HCT116 (cell line): ENCODE measurements at regions not wholly inside any gene's neighbourhood (a gene's known extent, or its start where the extent isn't known, plus 50 kb on each side); places are given as distances from the start of the nearest gene placed in this dataset.

Experiments used
- ATAC-seq: fragments of 200-7000 bp; cut with Tn5 transposase; 2 replicates; pipeline ENCODE4 v1.9.1; 2020; ENCODE audit warnings: mild to moderate bottlenecking, moderate library complexity
- BruUV-seq: library from RNA; stranded (reverse); fragments of 400-500 nt; replicated peaks from 2 replicates; lab custom pipeline; 2021; lab: Mats Ljungman, UMichigan
- CTCF ChIA-PET: fragments of 300-600 bp; sonication (Branson Sonifier 250); formaldehyde crosslinking; loops from one replicate; lab custom pipeline; 2021; ENCODE audit warnings: antibody characterized with exemption; lab: Charles Lee
- POLR2A ChIA-PET: fragments of 300-600, 350-600 bp; sonication (Branson Sonifier 250); formaldehyde crosslinking; loops from one replicate; lab custom pipeline; 2021; ENCODE audit warnings: antibody characterized with exemption; lab: Charles Lee
- RAD21 ChIA-PET, 2 experiments: fragments of 300-600 bp; sonication (Branson Sonifier 250); formaldehyde crosslinking; loops; one replicate each; lab custom pipeline; 2023; ENCODE audit warnings: low total read pairs in 2 of 2; ENCODE audit not compliant: uncharacterized antibody in 2 of 2, unreplicated experiment in 2 of 2, low non-redundant PET in 1 of 2; lab: Charles Lee
- DNase-seq: peaks from one replicate; pipeline ENCODE4 v3.0.0-alpha.2; 2010; ENCODE audit warnings: low read depth, low spot score
- H2AFZ ChIP-seq: fragments of 200-600 bp; shearing (Covaris generic), sonication (generic); 2 replicates; pipeline ENCODE4 v1.6.1; 2017; ENCODE audit warnings: low read depth, mixed run types, mixed read lengths, antibody characterized with exemption, low read length; ENCODE audit not compliant: poor library complexity, severe bottlenecking
- H3K27ac ChIP-seq: 2 replicates; pipeline ENCODE4 v1.5.1; 2012; ENCODE audit warnings: low read depth, low read length
- H3K27me3 ChIP-seq: fragments of 200-600 bp; sonication (generic); 2 replicates; pipeline ENCODE4 v1.6.1; 2016; ENCODE audit warnings: mixed run types, low read length, mixed read lengths; ENCODE audit not compliant: insufficient read depth
- H3K36me3 ChIP-seq, 2 experiments: fragments of 200-500 bp in 1 of 2; fragments of 200-600 bp in 1 of 2; sonication (Bioruptor generic) in 1 of 2; sonication (generic) in 1 of 2; 2 replicates each; pipeline versions ENCODE4 v1.5.1 to v1.6.1; 2014 to 2016; ENCODE audit warnings: low read length in 2 of 2, inconsistent platforms in 1 of 2, mixed read lengths in 1 of 2, mixed run types in 1 of 2; ENCODE audit not compliant: insufficient read depth in 2 of 2, control insufficient read depth in 1 of 2
- H3K4me1 ChIP-seq, 2 experiments: fragments of 200-600 bp in 1 of 2; sonication (generic) in 1 of 2; 2 replicates each; pipeline versions ENCODE4 v1.5.1 to v1.6.1; 2012 to 2017; ENCODE audit warnings: low read length in 2 of 2, inconsistent platforms in 1 of 2, mild to moderate bottlenecking in 1 of 2, mixed read lengths in 1 of 2, mixed run types in 1 of 2, moderate library complexity in 1 of 2; ENCODE audit not compliant: insufficient read depth in 2 of 2, control insufficient read depth in 1 of 2
- H3K4me2 ChIP-seq: fragments of 200-600 bp; sonication (generic); 2 replicates; pipeline ENCODE4 v1.6.1; 2017; ENCODE audit warnings: mixed run types, low read length, mixed read lengths
- H3K4me3 ChIP-seq, 2 experiments: fragments of 200-600 bp in 1 of 2; sonication (generic) in 1 of 2; replicated peaks in 1 of 2; 2 replicates each; pipeline ENCODE4 v1.5.1; 2011 to 2016; ENCODE audit warnings: low read length in 2 of 2, control low read depth in 1 of 2, low read depth in 1 of 2, mild to moderate bottlenecking in 1 of 2, mixed read lengths in 1 of 2, mixed run types in 1 of 2
- H3K79me2 ChIP-seq: fragments of 200-600 bp; sonication (generic); 2 replicates; pipeline ENCODE4 v1.6.1; 2017; ENCODE audit warnings: mild to moderate bottlenecking, mixed run types, low read length, moderate library complexity, mixed read lengths; ENCODE audit not compliant: insufficient read depth
- H3K9ac ChIP-seq: fragments of 200-600 bp; sonication (generic); 2 replicates; pipeline ENCODE4 v1.6.1; 2016; ENCODE audit warnings: low read length, mixed read lengths
- H3K9me2 ChIP-seq: fragments of 200-600 bp; sonication (generic), shearing (Covaris generic); 2 replicates; pipeline ENCODE4 v1.6.1; 2017; ENCODE audit warnings: mixed run types, mild to moderate bottlenecking, moderate library complexity; ENCODE audit not compliant: insufficient read depth
- H3K9me3 ChIP-seq, 2 experiments: fragments of 200-500 bp in 1 of 2; fragments of 200-600 bp in 1 of 2; sonication (Bioruptor generic) in 1 of 2; sonication (generic) in 1 of 2; 2 replicates each; pipeline ENCODE4 v1.6.1; 2014 to 2017; ENCODE audit warnings: low read length in 2 of 2, mixed read lengths in 2 of 2, inconsistent platforms in 1 of 2, low read depth in 1 of 2, mild to moderate bottlenecking in 1 of 2, mixed run types in 1 of 2, moderate library complexity in 1 of 2; ENCODE audit not compliant: control insufficient read depth in 1 of 2, insufficient read depth in 1 of 2
- H4K20me1 ChIP-seq: fragments of 200-600 bp; sonication (generic), shearing (Covaris generic); 2 replicates; pipeline ENCODE4 v1.6.1; 2017; ENCODE audit warnings: mixed run types, mild to moderate bottlenecking, moderate library complexity; ENCODE audit not compliant: insufficient read depth
- ATF3 ChIP-seq: IDR thresholded peaks from 2 replicates; pipeline ENCODE4 v1.6.1; 2012
- CBX3 ChIP-seq: IDR thresholded peaks from 2 replicates; pipeline ENCODE4 v1.6.1; 2012; ENCODE audit warnings: low read depth
- CEBPB ChIP-seq: IDR thresholded peaks from 2 replicates; pipeline ENCODE4 v1.6.1; 2012; ENCODE audit warnings: low read depth
- EGR1 ChIP-seq: IDR thresholded peaks from 2 replicates; pipeline ENCODE4 v1.6.1; 2012; ENCODE audit warnings: low read depth
- ELF1 ChIP-seq: IDR thresholded peaks from 2 replicates; pipeline ENCODE4 v1.6.1; 2012; ENCODE audit warnings: low read depth, borderline replicate concordance
- EZH2 ChIP-seq: fragments of 200-600 bp; sonication (generic); IDR thresholded peaks from 2 replicates; pipeline ENCODE4 v1.6.1; 2017; ENCODE audit warnings: antibody characterized with exemption, mixed run types
- EZH2phosphoT487 ChIP-seq: fragments of 200-600 bp; IDR thresholded peaks from 2 replicates; pipeline ENCODE4 v1.6.1; 2018; ENCODE audit warnings: antibody characterized with exemption, borderline replicate concordance
- FOSL1 ChIP-seq: IDR thresholded peaks from 2 replicates; pipeline ENCODE4 v1.6.1; 2012; ENCODE audit warnings: low read depth
- JUND ChIP-seq: IDR thresholded peaks from 2 replicates; pipeline ENCODE4 v1.6.1; 2012
- MAX ChIP-seq: IDR thresholded peaks from 2 replicates; pipeline ENCODE4 v1.6.1; 2012
- POLR2A ChIP-seq: IDR thresholded peaks from 2 replicates; pipeline ENCODE4 v1.7.0; 2011; ENCODE audit warnings: borderline replicate concordance; ENCODE audit not compliant: insufficient read depth, insufficient read length; ENCODE audit errors: extremely low read depth
- POLR2AphosphoS5 ChIP-seq: IDR thresholded peaks from 2 replicates; pipeline ENCODE4 v1.6.1; 2011; ENCODE audit warnings: mild to moderate bottlenecking, low read depth, low read length, moderate library complexity
- RAD21 ChIP-seq: IDR thresholded peaks from 2 replicates; pipeline ENCODE4 v1.6.1; 2012; ENCODE audit warnings: low read depth, mild to moderate bottlenecking
- SP1 ChIP-seq: IDR thresholded peaks from 2 replicates; pipeline ENCODE4 v1.6.1; 2012; ENCODE audit warnings: low read depth
- SRF ChIP-seq: IDR thresholded peaks from 2 replicates; pipeline ENCODE4 v1.6.1; 2012; ENCODE audit warnings: low read depth
- TCF7L2 ChIP-seq: IDR thresholded peaks from 2 replicates; pipeline ENCODE4 v1.7.0; 2011; ENCODE audit warnings: borderline replicate concordance, inconsistent platforms; ENCODE audit not compliant: insufficient read depth, insufficient read length; ENCODE audit errors: extremely low read depth
- YY1 ChIP-seq: IDR thresholded peaks from 2 replicates; pipeline ENCODE4 v1.6.1; 2011; ENCODE audit warnings: low read length, low read depth, moderate library complexity, mild to moderate bottlenecking; ENCODE audit not compliant: insufficient replicate concordance; ENCODE audit errors: extremely low read depth
- ZBTB33 ChIP-seq: IDR thresholded peaks from 2 replicates; pipeline ENCODE4 v1.6.1; 2011; ENCODE audit warnings: mild to moderate bottlenecking, low read length, moderate library complexity; ENCODE audit not compliant: insufficient replicate concordance; ENCODE audit errors: extremely low read depth
- ZNF274 ChIP-seq: fragments of 200-500 bp; sonication (Bioruptor generic); IDR thresholded peaks from 2 replicates; pipeline ENCODE4 v1.6.1; 2014; ENCODE audit warnings: mild to moderate bottlenecking, low read depth, low read length, inconsistent platforms
- intact Hi-C: fragments of 100-400 bp; cut with micrococcal nuclease; formaldehyde crosslinking; loops from 2 replicates; pipeline ENCODE4 v1.10.0; 2022
- TF ChIP-seq, protein P1 (sequence below), 3 experiments: fragments of 200-600 bp in 1 of 3; sonication (generic) in 1 of 3; IDR thresholded peaks in 2 of 3; conservative IDR thresholded peaks in 1 of 3; 2 replicates each; pipeline ENCODE4 v1.5.1; 2012 to 2017; ENCODE audit warnings: low read depth in 2 of 3, low read length in 2 of 3, antibody characterized with exemption in 1 of 3, borderline replicate concordance in 1 of 3, control low read depth in 1 of 3, mild to moderate bottlenecking in 1 of 3, mixed read lengths in 1 of 3, mixed run types in 1 of 3, moderate library complexity in 1 of 3; ENCODE audit not compliant: insufficient read depth in 1 of 3

DNA sequence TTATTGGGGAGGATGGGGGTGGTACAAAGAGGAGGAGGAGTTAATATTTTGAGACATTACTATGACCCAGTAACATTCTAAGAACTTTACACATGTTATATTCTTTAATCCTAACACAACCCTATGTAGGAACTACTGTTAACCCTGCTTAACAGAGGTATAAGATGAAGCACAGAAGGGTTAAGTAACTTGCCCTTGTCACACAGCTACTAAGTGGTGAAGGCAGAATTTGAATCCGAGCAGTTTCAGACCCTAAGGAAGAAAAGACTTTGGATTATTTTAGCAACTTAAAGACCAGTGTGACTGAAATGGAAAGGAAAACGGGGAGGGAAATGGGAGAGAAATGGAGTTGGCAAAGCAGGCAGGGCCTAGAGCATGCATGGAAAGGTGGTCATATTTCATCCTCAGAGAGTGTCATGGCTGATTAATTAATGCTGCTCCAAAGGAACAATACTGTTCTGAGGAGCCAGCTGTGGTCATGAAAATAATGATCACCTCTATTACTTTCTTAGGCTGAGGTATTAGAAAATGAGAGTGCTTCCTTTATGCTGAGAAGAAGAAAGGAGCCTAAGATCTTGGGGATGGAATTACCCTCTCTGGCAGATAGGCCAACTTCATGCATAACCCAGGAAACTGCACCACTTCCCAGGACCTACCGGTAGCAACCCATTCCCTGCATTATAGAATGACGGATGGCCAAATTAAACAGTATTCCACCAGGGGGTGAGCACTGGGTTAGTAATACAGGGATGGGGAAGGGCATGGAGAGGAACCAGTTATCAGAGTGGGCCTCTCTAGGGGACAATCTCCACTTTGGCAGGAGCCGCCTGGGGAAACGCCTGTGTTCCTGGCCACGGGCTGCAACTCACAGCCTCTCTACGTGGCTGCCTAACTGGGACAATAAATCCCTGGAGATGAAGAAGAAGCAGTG is 50.1 kb upstream of the TNFAIP3 start:
- Histone ChIP-seq H2AFZ (no peak overlapping the region), H3K36me3 (no peaks in the 10 kb centered on the region), H3K4me2 (no peak overlapping the region), H3K9me3 (no peaks in the 10 kb centered on the region), H3K9me2 (no peaks in the 10 kb centered on the region), H3K27me3 (no peaks in the 10 kb centered on the region), H3K79me2 (no peaks in the 10 kb centered on the region), H4K20me1 (no peaks in the 10 kb centered on the region), H3K9ac (no peak overlapping the region), H3K4me1 (peaks cover 0 to 11% of the 10 kb centered on the region in 2 experiments; a peak in 2 of 4 replicates), H3K4me3 (no peak overlapping the region), H3K27ac (no peak overlapping the region)
- TF ChIP-seq RAD21 (no peak), SP1 (no peak), ATF3 (no peak), ZBTB33 (no peak), JUND (no peak), FOSL1 (no peak), MAX (no peak), EZH2phosphoT487 (no peak), YY1 (no peak), CEBPB (no peak), POLR2AphosphoS5 (no peak), SRF (no peak), TCF7L2 (no peak), EGR1 (no peak), CBX3 (no peak), EZH2 (no peak), POLR2A (no peak), ZNF274 (no peak), ELF1 (no peak)
- TF ChIP-seq, protein P1, sequence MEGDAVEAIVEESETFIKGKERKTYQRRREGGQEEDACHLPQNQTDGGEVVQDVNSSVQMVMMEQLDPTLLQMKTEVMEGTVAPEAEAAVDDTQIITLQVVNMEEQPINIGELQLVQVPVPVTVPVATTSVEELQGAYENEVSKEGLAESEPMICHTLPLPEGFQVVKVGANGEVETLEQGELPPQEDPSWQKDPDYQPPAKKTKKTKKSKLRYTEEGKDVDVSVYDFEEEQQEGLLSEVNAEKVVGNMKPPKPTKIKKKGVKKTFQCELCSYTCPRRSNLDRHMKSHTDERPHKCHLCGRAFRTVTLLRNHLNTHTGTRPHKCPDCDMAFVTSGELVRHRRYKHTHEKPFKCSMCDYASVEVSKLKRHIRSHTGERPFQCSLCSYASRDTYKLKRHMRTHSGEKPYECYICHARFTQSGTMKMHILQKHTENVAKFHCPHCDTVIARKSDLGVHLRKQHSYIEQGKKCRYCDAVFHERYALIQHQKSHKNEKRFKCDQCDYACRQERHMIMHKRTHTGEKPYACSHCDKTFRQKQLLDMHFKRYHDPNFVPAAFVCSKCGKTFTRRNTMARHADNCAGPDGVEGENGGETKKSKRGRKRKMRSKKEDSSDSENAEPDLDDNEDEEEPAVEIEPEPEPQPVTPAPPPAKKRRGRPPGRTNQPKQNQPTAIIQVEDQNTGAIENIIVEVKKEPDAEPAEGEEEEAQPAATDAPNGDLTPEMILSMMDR (IDR thresholded peaks at IDR 0.05 in 2 of 3, conservative IDR thresholded peaks at IDR 0.05 in 1 of 3; ENCODE audit: borderline replicate concordance in 1 of 3, insufficient read depth in 1 of 3, low read depth in 2 of 3, low read length in 2 of 3) = no peak; a peak in 1 of 6 replicates
- RAD21 ChIA-PET = no interaction called here
- intact Hi-C loops = no loop called here
- no TSS peak for BruUV-seq
- ATAC-seq (peak; percentile 50), DNase-seq (no peak)
- POLR2A ChIA-PET = no interaction called here
- CTCF ChIA-PET = no interaction called here
